ENCODE measurements at regions not wholly inside any gene's neighbourhood (a gene's known extent, or its start where the extent isn't known, plus 50 kb on each side); places are given as distances from the start of the nearest gene placed in this dataset.
A peak's percentile ranks its signal among the peaks of the same experiment; 100 is the strongest.

GRCh38 chr15:69881302-69881670, 216.4 kb downstream of the TLE3 start:
- no peak for DNase-seq

- no peak for DNase-seq
Measured at GRCh38 chr15:69881766-69882165, 216.0 kb downstream of the TLE3 start.

GRCh38 chr15:69883306-69883705, 214.4 kb downstream of the TLE3 start:
- DNase-seq, result no peak

GRCh38 chr15:69885173-69885955, 212.4 kb downstream of the TLE3 start:
- DNase-seq, result no peak

GRCh38 chr15:69887009-69887408, 210.7 kb downstream of the TLE3 start:
- no peak for DNase-seq

- no peak for DNase-seq
Measured at GRCh38 chr15:69887553-69887952, 210.2 kb downstream of the TLE3 start.

- no peak for DNase-seq
Measured at GRCh38 chr15:69888406-69888805, 209.3 kb downstream of the TLE3 start.

GRCh38 chr15:69891070-69891536, 206.6 kb downstream of the TLE3 start:
- DNase-seq, result no peak

- no peak for DNase-seq
Measured at GRCh38 chr15:69891606-69892005, 206.1 kb downstream of the TLE3 start.

GRCh38 chr15:69892351-69892750, 205.4 kb downstream of the TLE3 start:
- no peak for DNase-seq

GRCh38 chr15:69893086-69893485, 204.6 kb downstream of the TLE3 start:
- no peak for DNase-seq

GRCh38 chr15:69893863-69894262, 203.9 kb downstream of the TLE3 start:
- DNase-seq, result peak; percentile 8

- DNase-seq, result no peak
Measured at GRCh38 chr15:69895202-69895601, 202.5 kb downstream of the TLE3 start.

GRCh38 chr15:69896606-69897005, 201.1 kb downstream of the TLE3 start:
- no peak for DNase-seq

GRCh38 chr15:69897061-69897460, 200.7 kb downstream of the TLE3 start:
- no peak for DNase-seq

- DNase-seq, result no peak
Measured at GRCh38 chr15:69897471-69898237, 200.1 kb downstream of the TLE3 start.

- DNase-seq, result no peak
Measured at GRCh38 chr15:69898243-69898642, 199.5 kb downstream of the TLE3 start.

GRCh38 chr15:69902414-69903062, 195.2 kb downstream of the TLE3 start:
- no peak for DNase-seq

GRCh38 chr15:69903470-69904469, 193.9 kb downstream of the TLE3 start:
- no peak for DNase-seq

- DNase-seq, result no peak
Measured at GRCh38 chr15:69906256-69907185, 191.2 kb downstream of the TLE3 start.

GRCh38 chr15:69908060-69908459, 189.7 kb downstream of the TLE3 start:
- DNase-seq, result no peak

All from NCI-H2029 treated with DMSO at 0.1 percent for 48 hours (cell line).